Activated CD8-positive, alpha-beta memory T cell treated with anti-CD3 and anti-CD28 coated beads for 24 hours (primary cell): ENCODE measurements at regions not wholly inside any gene's neighbourhood (a gene's known extent, or its start where the extent isn't known, plus 50 kb on each side); places are given as distances from the start of the nearest gene placed in this dataset.
"Not testable (repeated sequence)": the region's sequence is repeated elsewhere in the genome, so short reads cannot be mapped to it uniquely, and the experiment has no call there.

Source experiments
- DNase-seq: peaks from one replicate; pipeline ENCODE4 v3.0.0-alpha.2; 2020

DNA sequence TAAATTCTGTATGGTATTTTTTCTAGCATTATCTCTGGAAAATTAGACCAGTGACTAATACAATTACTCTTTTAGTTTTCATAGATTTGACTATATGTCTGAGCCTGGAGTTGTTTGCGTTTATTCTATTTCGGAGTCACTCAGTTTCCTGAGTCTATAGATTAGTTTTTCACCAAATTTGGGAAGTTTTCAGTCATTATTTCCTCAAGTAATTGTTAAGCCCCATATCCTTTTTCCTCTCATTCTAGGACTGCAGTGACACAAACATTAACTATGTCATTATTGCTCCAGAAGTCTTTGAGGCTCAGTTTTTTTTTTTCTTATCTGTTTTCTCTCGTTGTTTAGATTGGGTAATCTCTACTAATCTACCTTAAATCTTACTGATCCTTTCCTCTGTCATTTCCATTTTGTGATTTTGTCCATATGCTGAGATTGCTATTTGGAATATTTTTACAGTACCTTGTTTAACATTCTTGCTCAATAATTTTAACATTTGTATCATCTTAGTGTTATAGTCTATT is 886.2 kb downstream of the LTN1 start:
- DNase-seq, result no peak

DNA sequence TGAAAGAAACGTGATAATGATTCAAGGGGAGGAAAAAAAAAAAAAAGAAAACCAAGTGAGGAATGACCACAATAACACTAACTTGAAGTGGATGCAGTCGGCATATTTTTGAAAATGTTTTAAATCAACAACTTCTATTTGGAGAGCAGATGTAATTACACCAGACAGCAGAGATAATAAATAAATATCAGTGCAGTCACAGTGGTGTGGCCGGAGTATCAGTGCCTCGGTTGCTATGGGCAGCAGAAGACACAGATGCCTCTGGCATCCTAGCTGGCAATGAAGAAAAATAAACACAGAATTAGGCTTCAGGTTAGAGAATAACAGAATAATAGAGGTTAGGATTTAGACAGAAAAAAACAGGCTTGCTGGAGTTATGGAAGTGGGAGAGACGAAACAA is 888.3 kb downstream of the LTN1 start:
- DNase-seq, result no peak

DNA sequence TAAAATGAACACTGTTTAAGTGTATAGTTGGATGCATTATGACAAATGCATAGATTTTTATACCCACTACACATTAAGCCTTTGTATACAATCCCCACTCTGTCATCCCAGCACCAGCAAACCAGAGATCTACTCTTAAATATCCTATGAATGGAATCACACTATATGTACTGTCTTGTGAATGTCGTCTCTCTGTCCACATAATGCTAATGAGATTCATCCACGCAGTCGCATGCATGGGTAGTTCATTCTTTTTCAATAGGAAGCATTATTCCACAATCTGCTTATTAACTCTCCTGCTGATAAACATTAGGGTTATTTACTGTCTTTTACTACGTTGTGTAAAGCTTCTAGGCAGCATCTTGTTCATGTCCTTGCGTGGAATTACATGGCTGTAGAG is 892.3 kb downstream of the LTN1 start:
- DNase-seq, result no peak

DNA sequence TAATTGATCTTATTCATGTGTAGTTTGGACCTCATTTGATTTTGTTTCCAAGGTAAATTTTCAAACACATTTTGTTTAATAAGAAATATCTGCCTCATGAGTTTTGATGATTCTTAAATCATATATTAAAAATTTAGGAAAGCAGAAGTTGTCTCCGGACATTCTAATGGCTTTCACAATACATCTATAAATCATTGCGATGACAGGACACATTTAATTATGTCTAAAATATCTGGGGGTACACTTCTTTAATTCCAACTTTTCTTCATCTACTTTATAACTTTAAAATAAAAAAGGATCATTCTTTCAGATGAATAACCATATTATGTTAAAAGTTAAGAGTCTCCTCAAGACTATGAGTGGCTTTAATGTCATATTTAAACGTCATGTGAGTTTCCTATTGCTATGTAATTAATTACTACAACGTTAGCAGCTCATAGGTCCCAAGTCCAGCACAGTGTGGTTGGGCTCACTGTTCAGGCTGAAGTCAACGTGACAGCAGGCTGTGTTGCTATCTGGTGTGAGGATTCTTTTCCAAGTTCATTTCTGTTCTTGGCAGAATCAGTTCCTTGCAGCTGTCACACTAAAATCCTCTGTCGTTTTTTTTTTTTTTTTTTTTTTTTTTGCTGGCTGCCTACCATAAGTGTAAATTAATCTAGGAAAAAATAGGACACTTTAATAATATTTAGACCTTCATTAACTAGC is 893.5 kb downstream of the LTN1 start:
- no peak for DNase-seq

DNA sequence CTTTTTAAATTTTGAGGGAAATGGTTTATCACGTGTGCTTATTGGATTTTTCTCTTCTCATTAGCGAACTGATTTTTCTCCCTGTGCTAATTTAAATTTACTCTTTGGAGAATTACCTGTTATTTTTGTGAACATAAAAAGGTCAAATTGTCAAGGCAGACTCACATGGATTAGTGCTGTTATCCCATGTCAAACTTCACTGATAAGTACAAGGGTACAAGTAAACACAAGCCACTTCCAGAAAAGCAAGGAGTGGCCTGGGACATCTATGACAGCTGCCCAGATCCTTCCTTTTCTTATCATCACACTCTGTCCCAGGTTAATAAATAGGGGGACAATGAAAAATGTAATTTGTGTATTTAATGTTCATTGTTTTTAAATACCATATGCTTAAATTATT is 901.2 kb downstream of the LTN1 start:
- no peak for DNase-seq

DNA sequence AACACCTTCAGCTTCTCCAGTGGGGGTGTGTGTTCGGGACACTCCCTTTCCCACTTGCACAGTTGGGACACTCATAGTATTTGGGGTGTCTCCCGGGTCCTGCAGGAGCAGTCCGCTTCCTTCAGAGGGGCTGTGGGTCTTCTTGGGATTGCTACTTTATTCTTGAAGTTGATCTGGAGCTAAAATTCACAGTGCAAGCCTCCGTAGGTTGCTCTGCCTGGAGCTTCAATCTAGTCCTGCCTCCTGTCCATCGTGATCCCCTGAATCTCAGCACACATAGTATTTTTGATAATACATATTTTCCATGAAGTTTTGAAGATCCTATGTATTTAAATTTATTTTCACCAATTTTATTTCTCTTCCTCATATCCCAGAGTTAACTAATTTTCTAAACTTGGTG is 902.1 kb downstream of the LTN1 start:
- no peak for DNase-seq

DNA sequence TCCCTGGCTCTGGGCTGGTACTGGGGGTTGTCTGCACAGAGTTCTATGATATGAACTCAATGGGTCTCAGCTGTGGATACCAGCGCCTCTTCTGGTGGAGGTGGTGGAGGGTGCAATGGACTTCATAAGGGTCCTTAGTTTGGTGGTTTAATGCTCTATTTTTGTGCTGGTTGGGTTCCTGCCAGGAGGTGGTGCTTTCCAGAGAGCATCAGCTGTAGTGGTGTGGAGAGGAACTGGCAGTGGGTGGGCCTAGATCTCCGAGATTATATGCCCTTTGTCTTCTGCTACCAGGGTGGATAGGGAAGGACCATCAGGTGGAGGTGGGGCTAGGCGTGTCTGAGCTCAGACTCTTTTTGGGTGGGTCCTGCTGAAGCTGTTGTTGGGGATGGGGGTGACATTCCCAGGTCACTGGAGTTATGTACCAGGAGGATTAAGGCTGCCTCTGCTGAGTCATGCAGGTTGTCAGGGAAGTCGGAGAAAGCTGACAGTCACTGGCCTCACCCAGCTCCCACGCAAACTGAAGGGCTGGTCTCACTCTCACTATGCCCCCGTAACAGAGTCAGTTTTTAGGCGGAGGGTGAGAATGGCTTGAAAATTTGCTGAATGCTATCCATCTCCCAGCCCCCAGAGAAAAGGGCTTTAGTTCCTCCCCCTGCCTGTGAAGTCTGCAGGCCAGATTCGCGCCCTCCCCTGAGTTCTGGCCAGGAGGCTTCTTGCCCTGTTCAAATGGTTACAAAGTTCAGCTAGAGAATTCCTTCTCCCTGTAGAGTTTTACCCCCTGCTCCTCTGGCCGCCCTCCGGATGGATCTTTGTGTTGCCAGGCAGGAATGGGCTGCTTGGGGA is 902.9 kb downstream of the LTN1 start:
- no peak for DNase-seq

DNA sequence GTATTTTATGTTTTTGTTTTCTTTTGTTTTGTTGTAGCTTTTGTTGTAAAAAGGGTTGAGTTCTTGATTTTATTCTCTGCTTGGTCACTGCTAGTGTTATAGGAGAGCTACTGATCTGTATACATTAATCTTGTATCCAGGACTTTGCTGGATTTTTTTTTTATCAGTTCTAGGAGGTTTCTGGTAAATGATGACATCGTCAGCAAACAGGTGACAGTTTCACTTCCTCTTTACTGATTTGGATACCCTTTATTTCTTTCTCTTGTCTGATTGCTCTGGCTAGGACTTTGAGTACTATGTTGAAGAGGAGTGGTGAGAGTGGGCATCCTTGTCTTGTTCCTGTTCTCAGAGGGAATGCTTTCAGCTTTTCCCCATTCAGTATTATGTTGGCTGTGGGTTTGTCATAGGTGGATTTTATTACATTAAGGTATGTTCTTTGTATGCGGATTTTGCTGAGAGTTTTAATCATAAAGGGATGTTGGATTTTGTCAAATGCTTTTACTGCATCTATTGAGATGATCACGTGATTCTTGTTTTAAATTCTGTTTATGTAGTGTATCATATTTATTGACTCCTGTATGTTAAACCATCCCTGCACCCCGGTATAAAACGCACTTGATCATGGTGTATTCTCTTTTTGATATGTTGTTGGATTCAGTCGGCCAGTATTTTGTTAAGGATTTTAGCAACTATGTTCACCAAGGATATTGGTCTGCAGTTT is 905.7 kb downstream of the LTN1 start:
- no peak for DNase-seq

DNA sequence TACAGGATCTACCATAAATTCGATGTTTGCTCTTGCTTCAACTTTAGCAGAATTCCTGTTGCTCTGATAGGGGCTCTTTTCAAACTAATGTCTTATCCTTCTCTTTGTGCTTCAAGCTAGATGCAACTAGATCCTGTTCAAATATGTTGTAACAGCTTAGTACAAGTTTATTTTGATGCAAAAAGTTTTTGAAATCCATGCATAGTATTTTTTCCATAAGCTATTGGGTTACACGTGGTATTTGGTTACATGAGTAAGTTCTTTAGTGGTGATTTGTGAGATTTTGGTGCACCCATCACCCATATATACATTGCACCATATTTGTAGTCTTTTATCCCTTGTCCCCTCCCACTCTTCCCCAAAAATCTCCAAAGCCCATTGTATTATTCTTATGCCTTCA is 907.7 kb downstream of the LTN1 start:
- no peak for DNase-seq

DNA sequence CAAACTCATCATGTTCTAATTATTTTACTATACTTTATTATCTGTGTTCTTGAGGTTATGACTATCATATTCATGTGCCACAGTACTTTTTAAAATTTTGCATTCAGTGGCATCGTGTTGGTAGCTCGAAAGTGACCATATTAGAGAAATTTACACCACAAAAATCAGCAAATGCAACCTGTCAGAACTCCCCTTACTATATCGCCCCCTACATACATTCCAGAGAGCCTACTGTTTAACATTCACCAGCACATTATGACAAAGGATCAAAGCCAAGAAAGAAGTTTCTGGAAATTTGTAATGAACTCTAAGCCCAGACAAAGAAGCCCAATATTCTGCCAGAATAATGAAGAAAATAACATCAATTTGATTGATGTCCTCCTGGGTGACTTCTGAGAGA is 909.3 kb downstream of the LTN1 start:
- DNase-seq, result no peak

DNA sequence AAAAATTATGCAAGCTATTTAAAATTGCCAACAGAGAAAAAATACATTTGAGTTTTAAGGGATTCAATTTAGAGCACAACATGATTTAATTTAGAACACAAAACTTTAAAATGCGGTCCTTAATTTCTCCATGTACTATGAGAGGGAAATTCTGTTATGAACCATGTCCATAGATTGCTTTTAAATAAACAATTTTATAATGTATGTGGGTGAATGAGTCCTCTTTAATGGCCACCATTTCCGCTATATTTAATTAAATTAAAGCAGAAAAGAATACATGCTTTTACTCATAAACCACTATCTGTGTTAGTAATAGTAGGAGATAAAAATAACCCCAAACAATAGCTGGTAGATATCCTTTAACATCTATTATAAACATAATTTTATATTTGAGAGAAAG is 914.6 kb downstream of the LTN1 start:
- no peak for DNase-seq

DNA sequence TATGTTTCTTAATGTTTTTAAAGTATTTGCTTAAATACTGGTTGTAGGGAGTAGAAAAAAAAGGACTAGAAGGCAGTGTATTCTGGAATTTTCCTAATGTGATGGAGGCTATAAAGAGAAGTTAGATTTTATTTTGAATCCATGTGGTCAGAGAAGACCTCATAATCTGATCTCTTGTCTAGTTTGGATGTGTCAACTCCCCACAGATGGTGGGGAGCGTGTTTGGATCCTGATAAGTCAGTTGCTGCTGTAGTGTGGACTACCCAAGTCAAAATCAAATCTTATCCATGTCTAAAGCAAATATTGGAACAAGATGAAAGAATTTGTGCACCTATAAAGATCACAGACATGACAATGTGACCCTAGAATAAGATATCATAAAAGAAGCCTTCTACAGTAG is 918.0 kb downstream of the LTN1 start:
- no peak for DNase-seq

DNA sequence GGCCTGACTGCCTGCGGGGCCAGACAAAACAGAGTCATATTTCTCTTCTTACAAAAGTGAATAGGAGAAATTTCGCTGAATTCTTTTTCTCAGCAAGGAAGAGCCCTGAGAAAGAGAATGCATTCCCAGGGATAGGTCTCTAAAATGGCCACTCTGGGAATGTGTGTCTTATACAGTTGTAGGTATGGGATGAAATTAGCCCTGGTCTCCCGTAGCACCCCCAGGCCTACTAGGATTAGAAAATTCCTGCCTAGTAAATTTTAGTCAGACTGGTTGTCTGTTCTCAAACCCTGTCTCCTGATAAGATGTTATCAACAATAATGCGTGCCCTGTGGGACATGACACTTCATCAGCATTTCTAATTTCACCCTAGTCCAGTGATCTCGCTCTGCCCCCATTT is 920.1 kb downstream of the LTN1 start:
- DNase-seq, result no peak

DNA sequence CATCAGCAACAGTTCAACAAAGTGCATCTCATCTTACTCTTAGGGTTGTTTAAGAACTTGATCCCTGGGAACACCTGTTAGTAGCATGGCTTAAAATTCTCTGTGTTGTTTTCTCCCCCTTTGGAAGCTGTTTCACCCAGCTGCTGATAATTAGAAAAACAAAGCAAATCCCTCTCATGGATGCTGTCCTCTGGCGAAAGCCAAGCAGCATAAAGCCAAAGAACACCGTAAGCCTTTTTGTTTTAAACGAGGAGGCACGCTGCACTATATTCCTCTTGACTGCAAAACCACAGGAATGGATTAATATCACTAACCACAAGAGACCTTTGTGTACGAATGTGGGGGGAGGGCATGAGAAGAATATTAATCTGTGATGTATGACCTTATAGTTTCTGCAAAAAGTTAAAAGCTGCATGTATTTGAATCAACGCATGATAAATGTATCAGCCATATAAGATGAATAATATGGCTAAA is 923.2 kb downstream of the LTN1 start:
- no peak for DNase-seq

DNA sequence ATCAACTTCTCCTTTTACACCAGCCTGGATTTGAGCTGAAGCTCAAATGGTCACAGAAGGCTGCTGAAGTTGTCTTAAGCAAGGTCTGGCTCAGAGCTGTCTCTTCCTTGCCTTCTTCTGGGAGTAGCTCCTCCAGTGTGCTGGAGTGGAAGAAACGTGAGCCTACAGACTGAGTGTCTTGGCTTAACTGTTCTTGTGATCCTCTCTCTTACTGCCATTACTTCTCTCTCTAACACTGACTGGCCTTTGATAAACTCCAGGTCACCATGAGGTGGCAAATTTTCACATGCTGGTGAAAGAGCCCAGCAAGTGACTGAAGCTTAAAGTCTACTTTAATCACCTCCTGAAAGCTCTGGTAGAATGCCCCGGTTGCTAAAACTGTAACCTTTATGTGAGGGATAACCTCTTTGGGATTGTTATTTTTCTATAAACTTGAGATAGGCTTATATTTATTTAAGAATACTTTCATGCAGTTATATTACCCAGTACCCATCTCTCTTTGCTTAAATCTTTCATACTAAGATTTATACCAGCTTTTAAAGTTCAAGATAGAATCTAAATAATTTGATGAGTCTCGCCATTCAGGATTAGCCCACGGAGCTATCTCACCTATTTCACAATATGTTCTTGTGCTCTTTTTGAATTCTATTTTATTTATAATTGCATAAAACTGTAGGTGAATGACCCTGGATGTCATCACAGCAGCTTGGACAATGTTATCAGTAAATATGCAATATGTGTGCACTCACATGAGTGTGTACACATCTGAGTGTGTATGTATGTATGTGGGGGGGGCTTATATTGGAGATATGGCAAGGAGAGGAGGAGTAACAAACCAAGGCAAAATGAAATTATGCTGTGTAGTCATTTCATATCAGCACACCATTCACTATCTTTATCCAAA is 924.0 kb downstream of the LTN1 start:
- no peak for DNase-seq

DNA sequence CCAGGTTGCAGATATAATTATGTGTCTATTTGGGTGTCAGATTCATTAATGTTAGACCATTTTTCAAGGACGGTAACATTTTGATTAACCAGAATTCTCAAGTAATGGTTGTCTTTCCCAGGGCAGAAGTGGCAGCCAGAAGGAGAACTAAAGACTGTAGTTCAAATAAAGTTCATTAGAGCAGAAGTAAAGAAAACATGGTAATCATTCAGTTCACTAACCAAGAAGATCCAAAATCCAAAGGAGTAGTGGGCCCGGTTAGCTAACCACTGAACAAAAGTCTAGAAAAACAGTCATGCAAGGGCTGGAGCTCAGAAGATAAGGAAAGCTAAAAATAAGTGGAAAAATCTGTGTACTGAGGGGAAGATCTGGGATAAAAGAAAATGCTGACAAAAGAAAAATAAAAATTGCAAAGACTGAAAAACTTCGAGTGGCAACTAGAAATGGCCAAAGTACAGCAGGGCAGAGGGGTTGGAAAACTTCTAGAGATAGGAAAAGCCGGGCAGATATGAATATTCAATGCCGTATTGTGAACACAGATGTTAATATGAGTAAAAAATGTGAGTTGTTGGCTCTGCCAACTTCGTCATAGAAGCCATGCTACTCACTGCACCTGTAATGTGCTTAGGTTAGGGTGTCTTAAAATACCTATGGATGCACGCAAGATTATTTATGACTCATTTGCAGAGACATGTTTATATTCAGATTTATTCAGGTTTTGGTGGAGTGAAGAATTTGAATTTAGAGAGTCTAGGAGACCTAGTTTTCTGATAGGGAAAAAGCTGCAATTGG is 925.9 kb downstream of the LTN1 start:
- DNase-seq, result no peak

DNA sequence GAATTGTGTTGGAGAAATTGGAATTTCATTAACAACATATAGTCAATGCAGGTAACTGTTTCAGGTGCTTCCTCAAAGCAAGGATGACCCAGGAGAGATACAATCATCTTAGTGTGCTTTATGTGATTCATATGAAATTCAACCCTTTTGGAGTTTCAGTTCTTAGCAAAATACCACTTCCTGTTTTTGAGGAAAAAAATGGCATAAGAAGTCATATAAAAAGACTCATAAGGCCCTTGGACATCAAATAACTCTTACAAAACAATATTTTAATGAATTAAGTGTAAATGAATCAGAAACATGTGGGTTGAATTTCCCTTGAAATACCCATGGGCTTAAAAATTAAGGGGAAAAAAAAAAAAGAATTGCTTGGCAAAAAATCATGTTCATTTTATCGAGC is 926.6 kb downstream of the LTN1 start:
- DNase-seq, result no peak

DNA sequence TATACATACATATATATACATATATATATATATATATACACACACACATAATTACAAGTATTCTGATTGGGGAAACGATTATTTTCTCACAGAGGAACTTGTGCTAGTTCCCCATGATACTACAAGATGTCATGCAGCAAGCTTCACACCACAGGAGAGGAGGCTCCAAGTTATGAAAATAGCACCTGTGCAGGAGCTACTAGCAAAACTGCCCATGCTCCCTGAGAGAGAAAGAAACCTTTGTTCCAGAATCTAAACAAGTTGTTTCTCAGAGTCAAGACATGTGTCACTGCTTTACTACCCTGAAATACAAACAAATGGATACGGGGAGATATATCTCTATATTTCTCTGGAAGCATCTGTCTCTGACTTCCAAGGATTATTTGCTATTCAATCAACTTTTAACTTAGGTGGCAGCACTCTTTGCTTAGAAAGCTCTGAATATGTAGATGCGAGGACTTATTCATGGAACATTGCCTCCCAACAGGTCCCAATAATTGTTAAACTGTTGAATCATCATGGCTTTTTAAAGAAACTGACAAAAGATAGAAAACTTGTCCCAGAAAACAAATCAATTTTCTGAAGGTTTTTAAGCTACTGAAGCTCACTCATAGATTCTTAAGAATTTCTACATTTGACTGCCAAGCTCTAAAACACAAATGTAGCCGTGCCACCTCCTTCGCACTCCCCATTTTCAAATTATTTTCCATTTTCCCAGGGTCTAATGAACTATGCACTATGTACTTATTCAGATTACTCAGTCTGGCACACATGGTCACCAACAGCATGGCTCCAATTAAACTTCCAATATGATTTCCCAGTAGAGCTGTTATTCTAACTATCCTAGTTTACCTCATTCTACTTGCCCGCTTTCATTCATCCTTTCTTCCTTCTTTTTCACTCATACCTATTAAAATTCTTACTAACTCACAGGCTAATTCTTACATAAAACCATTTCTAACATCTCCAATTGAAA is 929.1 kb downstream of the LTN1 start:
- no peak for DNase-seq

DNA sequence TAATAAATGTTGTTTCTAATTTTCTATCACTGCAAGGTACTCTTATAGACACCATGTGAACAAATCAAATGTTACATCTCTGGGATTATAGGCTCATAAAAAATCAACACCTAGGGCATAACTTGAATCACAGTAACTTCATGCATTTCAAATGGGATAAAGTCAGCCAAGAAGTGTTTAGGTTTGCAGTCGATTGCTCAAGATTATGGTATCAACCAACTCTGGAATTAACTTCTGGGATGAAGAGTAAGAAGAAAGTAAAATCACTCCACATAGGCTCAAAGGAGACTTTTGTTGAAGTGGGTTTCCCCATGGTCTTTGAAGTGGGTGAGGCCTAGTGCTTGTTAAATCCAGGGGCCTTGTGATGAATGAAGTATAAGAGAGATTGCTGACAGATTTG is 939.7 kb downstream of the LTN1 start:
- DNase-seq, result not testable (repeated sequence)

DNA sequence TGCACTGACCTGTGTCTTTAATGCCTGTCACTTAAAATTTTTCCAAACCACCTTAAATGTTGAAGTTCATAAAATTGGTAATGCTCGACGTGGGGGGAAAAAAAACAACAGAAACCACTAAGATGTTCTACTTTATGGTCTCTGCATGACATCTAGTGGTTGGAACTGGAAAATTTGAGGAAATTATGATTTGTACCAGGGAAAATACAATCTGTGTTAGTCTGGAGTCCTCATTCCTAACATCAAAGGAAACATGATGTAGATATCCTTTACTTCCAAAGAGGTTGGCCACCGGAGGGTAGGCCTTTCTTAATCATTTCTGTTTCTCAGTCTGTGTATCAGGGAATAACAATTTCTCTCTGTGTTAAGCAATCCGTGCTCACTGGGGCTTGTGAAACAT is 941.0 kb downstream of the LTN1 start:
- DNase-seq, result not testable (repeated sequence)
